ENCODE measurements at regions not wholly inside any gene's neighbourhood (a gene's known extent, or its start where the extent isn't known, plus 50 kb on each side); places are given as distances from the start of the nearest gene placed in this dataset.

- Histone ChIP-seq H3K36me3 (replicated peaks; ENCODE audit: control insufficient read depth, insufficient read depth, low read length) (no peaks in the 10 kb centered on the region), H3K27me3 (ENCODE audit: control insufficient read depth, insufficient read depth, low read length) (no peaks in the 10 kb centered on the region; the same call in 1 of the 2 replicates), H3K4me3 (ENCODE audit: insufficient read depth, low read depth, low read length) (no peak overlapping the region)
- peak; percentile 15 for DNase-seq
Observed at GRCh38 chr6:156396068-156396771, 381.0 kb upstream of the ARID1B start.

- Histone ChIP-seq H3K27me3 (ENCODE audit: control insufficient read depth, insufficient read depth, low read length) (no peaks in the 10 kb centered on the region; the same call in 1 of the 2 replicates), H3K4me3 (ENCODE audit: insufficient read depth, low read depth, low read length) (no peak overlapping the region), H3K36me3 (replicated peaks; ENCODE audit: control insufficient read depth, insufficient read depth, low read length) (no peaks in the 10 kb centered on the region)
- no peak for DNase-seq
Observed at GRCh38 chr6:156395276-156395675, 381.9 kb upstream of the ARID1B start.

DNA sequence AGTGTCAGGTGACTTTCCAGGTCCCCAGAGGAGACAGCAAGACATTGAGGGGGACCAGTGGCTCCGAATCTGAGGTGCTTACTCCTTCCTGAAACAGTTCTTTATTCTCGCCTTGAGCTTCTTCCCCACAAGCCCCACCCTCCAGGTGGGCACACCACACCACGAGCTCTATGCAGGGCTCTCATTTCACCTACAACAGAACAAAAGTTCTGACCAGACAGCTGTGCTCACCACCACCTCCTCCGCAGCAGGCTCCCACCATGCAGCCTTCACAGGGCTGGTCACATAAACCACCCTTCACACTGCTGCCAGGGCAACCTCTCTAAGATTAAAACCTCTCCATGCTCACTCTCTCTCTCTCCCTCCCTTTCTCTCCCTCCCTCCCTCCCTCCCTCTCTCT, 384.5 kb upstream of the ARID1B start:
- Histone ChIP-seq H3K27me3 (ENCODE audit: control insufficient read depth, insufficient read depth, low read length) (no peaks in the 10 kb centered on the region; the same call in 1 of the 2 replicates), H3K36me3 (replicated peaks; ENCODE audit: control insufficient read depth, insufficient read depth, low read length) (no peaks in the 10 kb centered on the region), H3K4me3 (ENCODE audit: insufficient read depth, low read depth, low read length) (no peak overlapping the region)
- no peak for DNase-seq

DNA sequence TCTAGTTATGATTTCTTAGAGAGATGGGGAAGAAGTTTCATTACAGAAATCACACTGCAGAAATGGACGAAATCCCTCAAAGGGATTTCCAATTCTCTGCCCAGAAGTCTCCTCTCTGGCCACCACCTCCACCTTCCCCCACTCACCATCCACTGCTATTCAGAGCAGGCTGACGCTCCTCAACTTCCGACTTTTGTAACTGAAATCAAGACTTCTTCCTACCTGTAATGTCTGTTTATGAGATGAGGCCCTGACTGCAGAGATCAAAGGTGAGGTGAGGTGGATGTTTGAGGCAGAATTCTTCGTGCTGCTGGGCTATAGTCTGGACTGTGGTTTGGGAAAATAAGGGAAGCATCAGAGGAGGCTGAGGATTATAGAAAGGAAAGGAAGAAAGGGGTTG, 385.2 kb upstream of the ARID1B start:
- DNase-seq, result no peak
- no peaks in the 10 kb centered on the region for H3K36me3 ChIP-seq (replicated peaks; ENCODE audit: control insufficient read depth, insufficient read depth, low read length)
- H3K4me3 ChIP-seq (ENCODE audit: insufficient read depth, low read depth, low read length), result no peak overlapping the region
- H3K27me3 ChIP-seq (ENCODE audit: control insufficient read depth, insufficient read depth, low read length), result no peaks in the 10 kb centered on the region

DNA sequence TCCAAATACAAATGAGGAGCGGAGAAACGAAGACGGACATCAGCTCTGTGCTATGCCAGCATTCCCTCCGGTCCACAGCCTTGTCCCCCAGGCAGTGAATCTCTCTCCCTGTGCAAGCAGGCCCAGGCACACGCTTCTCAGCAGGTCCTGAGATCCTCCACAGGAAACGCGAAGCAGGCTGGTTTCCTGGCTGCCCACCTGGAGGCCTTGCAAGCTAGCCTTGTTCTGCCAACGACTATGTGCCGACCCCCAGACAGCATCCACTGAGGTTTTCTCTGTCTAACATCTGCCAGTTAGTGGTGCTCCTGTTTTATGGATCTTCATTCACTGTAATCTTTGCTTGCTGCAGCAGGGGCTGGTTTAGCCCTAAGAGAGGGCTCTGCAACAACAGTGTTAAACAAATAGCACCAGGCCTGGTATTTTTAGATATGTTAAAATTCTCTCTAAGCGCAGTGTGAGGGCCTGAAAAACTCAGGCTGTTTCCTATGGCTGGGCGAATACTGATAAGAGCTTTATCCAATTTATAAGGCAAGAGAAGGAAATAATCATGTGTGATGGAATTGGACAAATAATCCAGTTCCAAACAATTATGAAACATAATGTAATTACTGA, 386.0 kb upstream of the ARID1B start:
- Histone ChIP-seq H3K36me3 (replicated peaks; ENCODE audit: control insufficient read depth, insufficient read depth, low read length) (no peaks in the 10 kb centered on the region), H3K4me3 (ENCODE audit: insufficient read depth, low read depth, low read length) (no peak overlapping the region), H3K27me3 (ENCODE audit: control insufficient read depth, insufficient read depth, low read length) (no peaks in the 10 kb centered on the region)
- peak; percentile 16 for DNase-seq

GRCh38 chr6:156390621-156391020, 386.6 kb upstream of the ARID1B start:
- Histone ChIP-seq H3K4me3 (ENCODE audit: insufficient read depth, low read depth, low read length) (no peak overlapping the region), H3K36me3 (replicated peaks; ENCODE audit: control insufficient read depth, insufficient read depth, low read length) (no peaks in the 10 kb centered on the region), H3K27me3 (ENCODE audit: control insufficient read depth, insufficient read depth, low read length) (no peaks in the 10 kb centered on the region)
- DNase-seq, result no peak

GRCh38 chr6:156389296-156389695, 387.9 kb upstream of the ARID1B start:
- Histone ChIP-seq H3K36me3 (replicated peaks; ENCODE audit: control insufficient read depth, insufficient read depth, low read length) (no peaks in the 10 kb centered on the region), H3K4me3 (ENCODE audit: insufficient read depth, low read depth, low read length) (no peak overlapping the region), H3K27me3 (ENCODE audit: control insufficient read depth, insufficient read depth, low read length) (no peaks in the 10 kb centered on the region)
- DNase-seq, result no peak

DNA sequence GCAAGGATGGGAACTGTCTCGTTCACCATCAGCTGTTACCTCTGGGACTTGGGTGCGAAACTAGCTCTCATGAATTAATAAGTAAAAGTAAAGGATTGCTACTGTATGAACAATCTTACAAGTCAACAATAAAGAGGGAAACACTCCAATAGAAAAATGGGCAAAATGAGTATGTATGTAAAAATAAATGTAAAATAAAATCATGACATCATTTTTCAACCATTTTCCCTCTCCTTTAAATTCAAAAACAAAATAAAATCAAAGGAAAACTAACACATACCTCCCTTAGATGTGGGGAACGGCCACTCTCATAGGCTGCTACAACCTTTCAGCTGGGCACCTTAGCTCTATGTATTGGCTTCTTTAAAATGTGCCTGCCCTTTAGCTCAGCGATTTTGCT, 389.7 kb upstream of the ARID1B start:
- DNase-seq, result no peak
- no peaks in the 10 kb centered on the region for H3K27me3 ChIP-seq (ENCODE audit: control insufficient read depth, insufficient read depth, low read length)
- H3K4me3 ChIP-seq (ENCODE audit: insufficient read depth, low read depth, low read length), result no peak overlapping the region
- H3K36me3 ChIP-seq (replicated peaks; ENCODE audit: control insufficient read depth, insufficient read depth, low read length), result no peaks in the 10 kb centered on the region

DNA sequence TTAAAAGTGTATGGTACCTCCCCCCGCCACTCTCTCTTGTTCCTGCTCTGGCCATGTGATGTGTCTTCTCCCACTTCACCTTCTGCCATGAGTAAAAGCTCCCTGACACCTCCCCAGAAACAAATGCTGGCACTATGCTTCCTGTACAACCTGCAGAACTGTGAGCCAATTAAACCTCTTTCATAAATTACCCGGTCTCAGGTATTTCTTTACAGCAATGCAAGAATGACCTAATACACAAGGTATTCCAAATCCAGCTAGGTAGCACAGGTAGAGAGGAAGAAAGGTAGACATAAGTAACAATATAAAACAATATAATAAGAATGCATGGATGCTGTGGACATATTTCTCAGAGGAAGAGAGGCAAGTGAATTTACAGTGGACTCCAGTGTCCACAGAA, 394.1 kb upstream of the ARID1B start:
- no peaks in the 10 kb centered on the region for H3K36me3 ChIP-seq (replicated peaks; ENCODE audit: control insufficient read depth, insufficient read depth, low read length)
- H3K27me3 ChIP-seq (ENCODE audit: control insufficient read depth, insufficient read depth, low read length), result no peaks in the 10 kb centered on the region
- H3K4me3 ChIP-seq (ENCODE audit: insufficient read depth, low read depth, low read length), result no peak overlapping the region
- DNase-seq, result no peak

- Histone ChIP-seq H3K36me3 (replicated peaks; ENCODE audit: control insufficient read depth, insufficient read depth, low read length) (no peaks in the 10 kb centered on the region), H3K4me3 (ENCODE audit: insufficient read depth, low read depth, low read length) (no peak overlapping the region), H3K27me3 (ENCODE audit: control insufficient read depth, insufficient read depth, low read length) (no peaks in the 10 kb centered on the region)
- DNase-seq, result no peak
Observed at GRCh38 chr6:156379392-156380289, 397.5 kb upstream of the ARID1B start.

GRCh38 chr6:156378853-156379252, 398.3 kb upstream of the ARID1B start:
- Histone ChIP-seq H3K36me3 (replicated peaks; ENCODE audit: control insufficient read depth, insufficient read depth, low read length) (no peaks in the 10 kb centered on the region), H3K4me3 (ENCODE audit: insufficient read depth, low read depth, low read length) (no peak overlapping the region), H3K27me3 (ENCODE audit: control insufficient read depth, insufficient read depth, low read length) (no peaks in the 10 kb centered on the region)
- DNase-seq, result peak; percentile 14

- H3K27me3 ChIP-seq (ENCODE audit: control insufficient read depth, insufficient read depth, low read length), result no peaks in the 10 kb centered on the region
- H3K4me3 ChIP-seq (ENCODE audit: insufficient read depth, low read depth, low read length), result no peak overlapping the region
- DNase-seq, result no peak
- H3K36me3 ChIP-seq (replicated peaks; ENCODE audit: control insufficient read depth, insufficient read depth, low read length), result no peaks in the 10 kb centered on the region
Observed at GRCh38 chr6:156376091-156376490, 401.1 kb upstream of the ARID1B start.

- Histone ChIP-seq H3K27me3 (ENCODE audit: control insufficient read depth, insufficient read depth, low read length) (no peaks in the 10 kb centered on the region), H3K36me3 (replicated peaks; ENCODE audit: control insufficient read depth, insufficient read depth, low read length) (no peaks in the 10 kb centered on the region), H3K4me3 (ENCODE audit: insufficient read depth, low read depth, low read length) (no peak overlapping the region)
- peak; percentile 73 for DNase-seq
Observed at GRCh38 chr6:156359912-156360311, 417.3 kb upstream of the ARID1B start.

GRCh38 chr6:156352861-156353260, 424.3 kb upstream of the ARID1B start:
- Histone ChIP-seq H3K4me3 (ENCODE audit: insufficient read depth, low read depth, low read length) (no peak overlapping the region), H3K36me3 (replicated peaks; ENCODE audit: control insufficient read depth, insufficient read depth, low read length) (no peaks in the 10 kb centered on the region)
- DNase-seq, result no peak

More at GRCh38 chr6:156352861-156353260, 424.3 kb upstream of the ARID1B start:
- no peaks in the 10 kb centered on the region for H3K27me3 ChIP-seq (ENCODE audit: control insufficient read depth, insufficient read depth, low read length)

Measured in H7 (cell line).